H9 (cell line): ENCODE measurements at regions not wholly inside any gene's neighbourhood (a gene's known extent, or its start where the extent isn't known, plus 50 kb on each side); places are given as distances from the start of the nearest gene placed in this dataset.
"Not testable (repeated sequence)": the region's sequence is repeated elsewhere in the genome, so short reads cannot be mapped to it uniquely, and the experiment has no call there.

ENCODE experiments used
- DNase-seq: peaks from one replicate; pipeline ENCODE4 v3.0.0-alpha.2; 2017
- H2AFZ ChIP-seq: one replicate; pipeline ENCODE4 v1.6.1; 2013; ENCODE audit warnings: mild to moderate bottlenecking, low read length, control low read depth, moderate library complexity
- H2AK5ac ChIP-seq: 2 replicates; pipeline ENCODE4 v1.6.1; 2013; ENCODE audit warnings: low read length, control low read depth, mixed read lengths; ENCODE audit not compliant: insufficient read length
- H2BK120ac ChIP-seq: one replicate; pipeline ENCODE4 v1.6.1; 2013; ENCODE audit warnings: low read depth, mild to moderate bottlenecking, low read length, control low read depth, inconsistent platforms; ENCODE audit not compliant: poor library complexity, severe bottlenecking
- H2BK12ac ChIP-seq: 2 replicates; pipeline ENCODE4 v1.6.1; 2013; ENCODE audit warnings: low read length, control low read depth, mixed read lengths, low read depth; ENCODE audit not compliant: insufficient read length
- H2BK15ac ChIP-seq: 2 replicates; pipeline ENCODE4 v1.6.1; 2013; ENCODE audit warnings: low read depth, low read length, control low read depth
- H2BK20ac ChIP-seq: one replicate; pipeline ENCODE4 v1.6.1; 2013; ENCODE audit warnings: low read depth, mild to moderate bottlenecking, low read length, control low read depth, inconsistent platforms; ENCODE audit not compliant: poor library complexity, severe bottlenecking
- H2BK5ac ChIP-seq: 2 replicates; pipeline ENCODE4 v1.6.1; 2013; ENCODE audit warnings: low read length, control low read depth, mixed read lengths; ENCODE audit not compliant: insufficient read length
- H3K14ac ChIP-seq: 2 replicates; pipeline ENCODE4 v1.6.1; 2013; ENCODE audit warnings: low read length, control low read depth; ENCODE audit not compliant: insufficient read depth
- H3K18ac ChIP-seq: 2 replicates; pipeline ENCODE4 v1.6.1; 2013; ENCODE audit warnings: low read depth, mild to moderate bottlenecking, mixed read lengths, low read length, control low read depth; ENCODE audit not compliant: insufficient read length
- H3K23ac ChIP-seq: 2 replicates; pipeline ENCODE4 v1.6.1; 2013; ENCODE audit warnings: low read length, control low read depth, mixed read lengths, low read depth; ENCODE audit not compliant: insufficient read length
- H3K23me2 ChIP-seq: 2 replicates; pipeline ENCODE4 v1.6.1; 2013; ENCODE audit warnings: low read depth, mild to moderate bottlenecking, mixed read lengths, low read length, control low read depth; ENCODE audit not compliant: insufficient read length, poor library complexity, severe bottlenecking
- H3K27ac ChIP-seq: 2 replicates; pipeline ENCODE4 v1.5.1; 2013; ENCODE audit warnings: low read length, control low read depth, mixed read lengths, low read depth; ENCODE audit not compliant: insufficient read length
- H3K27me3 ChIP-seq: 2 replicates; pipeline ENCODE4 v1.6.1; 2013; ENCODE audit warnings: low read length, control low read depth, inconsistent platforms; ENCODE audit not compliant: insufficient read depth
- H3K4ac ChIP-seq: 2 replicates; pipeline ENCODE4 v1.6.1; 2013; ENCODE audit warnings: low read depth, mild to moderate bottlenecking, control low read depth, inconsistent platforms, low read length, moderate library complexity
- H3K4me1 ChIP-seq: 2 replicates; pipeline ENCODE4 v1.6.1; 2013; ENCODE audit warnings: low read length, control low read depth, inconsistent platforms; ENCODE audit not compliant: insufficient read depth
- H3K4me2 ChIP-seq: 2 replicates; pipeline ENCODE4 v1.6.1; 2013; ENCODE audit warnings: low read length, control low read depth, mixed read lengths; ENCODE audit not compliant: insufficient read length, insufficient read depth
- H3K56ac ChIP-seq: 2 replicates; pipeline ENCODE4 v1.6.1; 2013; ENCODE audit warnings: low read depth, mild to moderate bottlenecking, mixed read lengths, low read length, control low read depth; ENCODE audit not compliant: insufficient read length
- H3K79me1 ChIP-seq: 2 replicates; pipeline ENCODE4 v1.6.1; 2013; ENCODE audit warnings: low read depth, mild to moderate bottlenecking, moderate library complexity, low read length, control low read depth, inconsistent platforms; ENCODE audit not compliant: insufficient read depth, poor library complexity, severe bottlenecking
- H3K79me2 ChIP-seq: 2 replicates; pipeline ENCODE4 v1.6.1; 2013; ENCODE audit warnings: low read length, control low read depth, inconsistent platforms; ENCODE audit not compliant: insufficient read depth
- H3K9ac ChIP-seq: 2 replicates; pipeline ENCODE4 v1.6.1; 2013; ENCODE audit warnings: low read length, control low read depth, mixed read lengths; ENCODE audit not compliant: insufficient read length; ENCODE audit errors: extremely low read depth
- H3K9me3 ChIP-seq: one replicate; pipeline ENCODE4 v1.6.1; 2013; ENCODE audit warnings: low read depth, low read length, inconsistent platforms; ENCODE audit not compliant: control insufficient read depth
- H3T11ph ChIP-seq: one replicate; pipeline ENCODE4 v1.6.1; 2013; ENCODE audit warnings: mild to moderate bottlenecking, low read length, control low read depth, inconsistent platforms
- H4K20me1 ChIP-seq: one replicate; pipeline ENCODE4 v1.6.1; 2013; ENCODE audit not compliant: control insufficient read depth, insufficient read length, insufficient read depth
- H4K5ac ChIP-seq: 2 replicates; pipeline ENCODE4 v1.6.1; 2013; ENCODE audit warnings: low read depth, mild to moderate bottlenecking, mixed read lengths, low read length, control low read depth; ENCODE audit not compliant: insufficient read length
- H4K8ac ChIP-seq: replicated peaks from 2 replicates; pipeline ENCODE4 v1.6.1; 2013; ENCODE audit warnings: low read length, control low read depth, mixed read lengths, low read depth; ENCODE audit not compliant: insufficient read length
- H4K91ac ChIP-seq: 2 replicates; pipeline ENCODE4 v1.6.1; 2013; ENCODE audit warnings: low read depth, mild to moderate bottlenecking, moderate library complexity, mixed read lengths, low read length, control low read depth; ENCODE audit not compliant: insufficient read length
- H3K27ac Mint-ChIP-seq, 3 experiments: 2 replicates in 2 of 3; 3 replicates in 1 of 3; pipeline ENCODE4 v1.8.0; 2020 to 2021; ENCODE audit warnings: mixed read lengths in 3 of 3, mild to moderate bottlenecking in 1 of 3, moderate library complexity in 1 of 3
- H3K27me3 Mint-ChIP-seq: 2 replicates; pipeline ENCODE4 v1.8.0; 2021; ENCODE audit warnings: low read depth, mild to moderate bottlenecking, moderate library complexity, mixed read lengths
- H3K36me3 Mint-ChIP-seq, 3 experiments: 2 replicates in 2 of 3; 3 replicates in 1 of 3; pipeline ENCODE4 v1.8.0; 2020 to 2021; ENCODE audit warnings: low read depth in 3 of 3, mixed read lengths in 3 of 3; ENCODE audit not compliant: insufficient read depth in 1 of 3
- H3K4me1 Mint-ChIP-seq, 2 experiments: 2 replicates each; pipeline ENCODE4 v1.8.0; 2020; ENCODE audit warnings: mixed read lengths in 2 of 2
- H3K4me3 Mint-ChIP-seq, 2 experiments: 2 replicates in 1 of 2; 3 replicates in 1 of 2; pipeline ENCODE4 v1.8.0; 2020 to 2021; ENCODE audit warnings: mild to moderate bottlenecking in 2 of 2, mixed read lengths in 2 of 2, moderate library complexity in 1 of 2
- H3K9me3 Mint-ChIP-seq, 2 experiments: 2 replicates in 1 of 2; 3 replicates in 1 of 2; pipeline ENCODE4 v1.8.0; 2020; ENCODE audit warnings: mild to moderate bottlenecking in 2 of 2, mixed read lengths in 2 of 2, moderate library complexity in 1 of 2
- WGBS: extraction: QIAGEN DNeasy Blood & Tissue Kit; methylation state at CpG from one replicate; pipeline ENCODE4 v1.1.7; 2013; ENCODE audit warnings: missing lambda C conversion rate, low lambda C conversion rate, mixed read lengths; ENCODE audit not compliant: insufficient read length; ENCODE audit errors: extremely low coverage; 5-methylcytosine and 5-hydroxymethylcytosine counted together
- TF ChIP-seq, protein P1 (sequence below): fragments of 200-600 bp; sonication (generic); conservative IDR thresholded peaks from 3 replicates; pipeline ENCODE4 v1.8.0; 2021; ENCODE audit warnings: antibody characterized with exemption, mild to moderate bottlenecking

GRCh38 chr12:105681341-105681740 lies 350.9 kb downstream of the C12orf75 start:
- Histone ChIP-seq H4K91ac (no peak overlapping the region), H3K27me3 (no peaks in the 10 kb centered on the region; the same call in 1 of the 2 replicates), H3K4me1 (no peaks in the 10 kb centered on the region), H3K27ac (no peak overlapping the region), H3K14ac (no peak overlapping the region), H2BK120ac (no peak overlapping the region), H3K9ac (no peak overlapping the region), H3K9me3 (no peaks in the 10 kb centered on the region), H4K20me1 (no peaks in the 10 kb centered on the region), H3K56ac (no peak overlapping the region), H3K4ac (no peak overlapping the region), H4K5ac (no peak overlapping the region), H3K23me2 (no peaks in the 10 kb centered on the region), H4K8ac (no peak overlapping the region), H3K18ac (no peak overlapping the region), H2BK20ac (no peak overlapping the region), H3K79me1 (no peaks in the 10 kb centered on the region), H2BK15ac (no peak overlapping the region), H2AK5ac (no peak overlapping the region), H3T11ph (no peak overlapping the region), H3K23ac (no peak overlapping the region), H2BK12ac (no peak overlapping the region), H2BK5ac (no peak overlapping the region), H2AFZ (no peak overlapping the region), H3K4me2 (no peak overlapping the region), H3K79me2 (no peaks in the 10 kb centered on the region)
- no peak overlapping the region for H3K27ac Mint-ChIP-seq
- H3K9me3 Mint-ChIP-seq: peaks cover 0 to 2% of the 10 kb centered on the region in 2 experiments; a peak in 1 of 5 replicates
- DNase-seq: no peak
- peaks cover 0 to 2% of the 10 kb centered on the region in 2 experiments; a peak in 1 of 4 replicates for H3K4me1 Mint-ChIP-seq
- no peak overlapping the region for H3K4me3 Mint-ChIP-seq
- peaks cover 7% of the 10 kb centered on the region; the same call in 1 of the 2 replicates for H3K27me3 Mint-ChIP-seq
- TF ChIP-seq, protein P1, sequence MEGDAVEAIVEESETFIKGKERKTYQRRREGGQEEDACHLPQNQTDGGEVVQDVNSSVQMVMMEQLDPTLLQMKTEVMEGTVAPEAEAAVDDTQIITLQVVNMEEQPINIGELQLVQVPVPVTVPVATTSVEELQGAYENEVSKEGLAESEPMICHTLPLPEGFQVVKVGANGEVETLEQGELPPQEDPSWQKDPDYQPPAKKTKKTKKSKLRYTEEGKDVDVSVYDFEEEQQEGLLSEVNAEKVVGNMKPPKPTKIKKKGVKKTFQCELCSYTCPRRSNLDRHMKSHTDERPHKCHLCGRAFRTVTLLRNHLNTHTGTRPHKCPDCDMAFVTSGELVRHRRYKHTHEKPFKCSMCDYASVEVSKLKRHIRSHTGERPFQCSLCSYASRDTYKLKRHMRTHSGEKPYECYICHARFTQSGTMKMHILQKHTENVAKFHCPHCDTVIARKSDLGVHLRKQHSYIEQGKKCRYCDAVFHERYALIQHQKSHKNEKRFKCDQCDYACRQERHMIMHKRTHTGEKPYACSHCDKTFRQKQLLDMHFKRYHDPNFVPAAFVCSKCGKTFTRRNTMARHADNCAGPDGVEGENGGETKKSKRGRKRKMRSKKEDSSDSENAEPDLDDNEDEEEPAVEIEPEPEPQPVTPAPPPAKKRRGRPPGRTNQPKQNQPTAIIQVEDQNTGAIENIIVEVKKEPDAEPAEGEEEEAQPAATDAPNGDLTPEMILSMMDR: no peak
- H3K36me3 Mint-ChIP-seq: no peaks in the 10 kb centered on the region; a peak in 1 of 7 replicates
- no CpG with 5 or more reads among the region's 2 CpGs for WGBS

GRCh38 chr12:105682821-105683220 lies 352.3 kb downstream of the C12orf75 start:
- H4K8ac ChIP-seq, H2BK20ac ChIP-seq, H3K27me3 ChIP-seq, H3K9me3 ChIP-seq, H3K79me2 ChIP-seq, H3K27ac Mint-ChIP-seq, H2BK120ac ChIP-seq, H2AK5ac ChIP-seq, H3K18ac ChIP-seq, H2BK15ac ChIP-seq, DNase-seq, H3K27ac ChIP-seq, H3K4me1 Mint-ChIP-seq, H3K23me2 ChIP-seq, H2BK5ac ChIP-seq, H3K9me3 Mint-ChIP-seq, H3K79me1 ChIP-seq, H3K4ac ChIP-seq, H3K4me2 ChIP-seq, H4K5ac ChIP-seq, H2BK12ac ChIP-seq, H3K9ac ChIP-seq, H3K27me3 Mint-ChIP-seq, H3K4me1 ChIP-seq, H3K4me3 Mint-ChIP-seq, H3K36me3 Mint-ChIP-seq, H3K23ac ChIP-seq, H3T11ph ChIP-seq, H3K56ac ChIP-seq, H4K91ac ChIP-seq, H4K20me1 ChIP-seq, H3K14ac ChIP-seq, H2AFZ ChIP-seq: not testable (repeated sequence)
- WGBS: no CpG with 5 or more reads among the region's 1 CpG
